ENCODE measurements at regions not wholly inside any gene's neighbourhood (a gene's known extent, or its start where the extent isn't known, plus 50 kb on each side); places are given as distances from the start of the nearest gene placed in this dataset.

GRCh38 chr6:155949256-155949655, 493.6 kb upstream of the NOX3 start:
- TF ChIP-seq, protein P1, sequence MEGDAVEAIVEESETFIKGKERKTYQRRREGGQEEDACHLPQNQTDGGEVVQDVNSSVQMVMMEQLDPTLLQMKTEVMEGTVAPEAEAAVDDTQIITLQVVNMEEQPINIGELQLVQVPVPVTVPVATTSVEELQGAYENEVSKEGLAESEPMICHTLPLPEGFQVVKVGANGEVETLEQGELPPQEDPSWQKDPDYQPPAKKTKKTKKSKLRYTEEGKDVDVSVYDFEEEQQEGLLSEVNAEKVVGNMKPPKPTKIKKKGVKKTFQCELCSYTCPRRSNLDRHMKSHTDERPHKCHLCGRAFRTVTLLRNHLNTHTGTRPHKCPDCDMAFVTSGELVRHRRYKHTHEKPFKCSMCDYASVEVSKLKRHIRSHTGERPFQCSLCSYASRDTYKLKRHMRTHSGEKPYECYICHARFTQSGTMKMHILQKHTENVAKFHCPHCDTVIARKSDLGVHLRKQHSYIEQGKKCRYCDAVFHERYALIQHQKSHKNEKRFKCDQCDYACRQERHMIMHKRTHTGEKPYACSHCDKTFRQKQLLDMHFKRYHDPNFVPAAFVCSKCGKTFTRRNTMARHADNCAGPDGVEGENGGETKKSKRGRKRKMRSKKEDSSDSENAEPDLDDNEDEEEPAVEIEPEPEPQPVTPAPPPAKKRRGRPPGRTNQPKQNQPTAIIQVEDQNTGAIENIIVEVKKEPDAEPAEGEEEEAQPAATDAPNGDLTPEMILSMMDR (conservative IDR thresholded peaks at IDR 0.05; ENCODE audit: low read depth in 2 of 2): no peak
- no peak for TF ChIP-seq EZH2 (IDR thresholded peaks at IDR 0.05; ENCODE audit: low read depth, unreplicated experiment)
- no peak for TF ChIP-seq REST (IDR thresholded peaks at IDR 0.05; ENCODE audit: unreplicated experiment)
- TF ChIP-seq CREB1 (CRISPR knock-in tag; IDR thresholded peaks at IDR 0.05; ENCODE audit: low read depth): no peak
- no peak for TF ChIP-seq POLR2AphosphoS5 (IDR thresholded peaks at IDR 0.05; ENCODE audit: low read depth)
- no peak for TF ChIP-seq EZH2phosphoT487 (IDR thresholded peaks at IDR 0.05; ENCODE audit: unreplicated experiment)

All from GM23338 (cell line).